HG02840 (cell line): ENCODE measurements at regions not wholly inside any gene's neighbourhood (a gene's known extent, or its start where the extent isn't known, plus 50 kb on each side); places are given as distances from the start of the nearest gene placed in this dataset.

Experiments
- ATAC-seq: cut with Tn5 transposase; IDR thresholded peaks from one replicate; pipeline ENCODE4 v1.9.1; 2021; ENCODE audit warnings: mild to moderate bottlenecking, moderate library complexity, moderate number of reproducible peaks; ENCODE audit not compliant: unreplicated experiment, low FRiP score

DNA sequence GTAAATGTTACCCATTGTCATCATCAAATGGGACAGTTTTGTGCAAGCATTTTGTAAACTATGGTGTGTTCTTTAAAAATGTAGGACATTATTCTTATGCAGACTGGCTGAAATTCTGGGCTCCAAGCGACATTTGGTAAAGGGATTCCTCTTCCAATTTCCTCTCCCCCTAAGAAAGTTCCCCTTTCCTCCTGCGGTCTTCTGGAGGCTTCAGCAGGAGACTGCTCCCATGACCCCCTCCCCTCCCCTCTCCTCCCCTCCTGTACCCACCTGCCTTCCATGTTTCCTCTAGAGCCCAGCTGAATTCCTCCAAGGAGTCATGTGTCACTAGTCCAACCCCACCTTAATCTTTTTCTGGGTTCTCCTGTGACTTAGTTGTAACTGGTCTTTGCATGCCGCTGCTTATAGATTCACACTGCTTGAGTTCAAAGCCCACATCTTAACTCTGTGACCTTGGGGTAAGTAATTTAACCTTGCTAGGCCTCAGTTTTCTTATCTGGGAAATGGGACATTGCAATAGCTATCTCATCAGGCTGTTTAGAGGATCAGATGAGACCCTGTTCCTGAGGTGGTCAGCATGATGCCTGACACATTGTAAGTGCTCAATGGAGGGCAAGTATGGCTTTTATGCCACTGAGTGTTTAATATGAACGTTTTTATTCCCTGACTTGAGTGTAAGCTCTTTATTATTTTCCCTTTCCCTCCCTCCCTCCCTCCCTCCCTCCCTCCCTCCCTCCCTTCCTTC lies 69.9 kb upstream of the WDR26 start:
- ATAC-seq, result no peak

DNA sequence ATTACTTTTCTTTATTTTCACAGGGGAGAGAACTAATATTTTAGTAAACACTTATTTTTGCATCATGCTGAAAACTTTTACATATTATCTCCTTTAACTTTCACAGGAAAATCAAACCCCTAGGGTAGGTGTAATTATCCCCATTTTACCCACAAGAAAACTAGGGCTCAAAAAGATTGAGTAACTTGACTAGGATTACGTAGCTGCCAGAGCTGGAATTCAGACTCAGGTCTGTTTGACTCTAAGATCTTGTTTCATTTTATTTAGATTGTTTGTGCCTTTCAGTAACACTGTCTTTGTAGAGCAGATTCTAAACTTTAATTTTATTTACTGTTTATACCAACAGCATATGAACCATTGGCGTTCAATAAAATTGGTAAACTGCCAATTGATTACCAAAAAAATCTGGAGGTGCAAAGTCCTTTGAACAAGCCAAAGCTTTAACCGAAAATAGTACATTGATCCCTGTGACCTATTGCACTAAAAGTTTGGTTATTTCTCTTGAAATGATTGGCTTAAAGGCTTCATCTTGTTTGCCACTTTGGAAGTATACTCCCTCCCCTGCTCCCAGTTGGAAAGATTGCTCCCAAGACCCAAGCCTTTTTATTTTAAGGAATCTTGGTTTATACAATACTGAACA lies 71.0 kb upstream of the WDR26 start:
- no peak for ATAC-seq

DNA sequence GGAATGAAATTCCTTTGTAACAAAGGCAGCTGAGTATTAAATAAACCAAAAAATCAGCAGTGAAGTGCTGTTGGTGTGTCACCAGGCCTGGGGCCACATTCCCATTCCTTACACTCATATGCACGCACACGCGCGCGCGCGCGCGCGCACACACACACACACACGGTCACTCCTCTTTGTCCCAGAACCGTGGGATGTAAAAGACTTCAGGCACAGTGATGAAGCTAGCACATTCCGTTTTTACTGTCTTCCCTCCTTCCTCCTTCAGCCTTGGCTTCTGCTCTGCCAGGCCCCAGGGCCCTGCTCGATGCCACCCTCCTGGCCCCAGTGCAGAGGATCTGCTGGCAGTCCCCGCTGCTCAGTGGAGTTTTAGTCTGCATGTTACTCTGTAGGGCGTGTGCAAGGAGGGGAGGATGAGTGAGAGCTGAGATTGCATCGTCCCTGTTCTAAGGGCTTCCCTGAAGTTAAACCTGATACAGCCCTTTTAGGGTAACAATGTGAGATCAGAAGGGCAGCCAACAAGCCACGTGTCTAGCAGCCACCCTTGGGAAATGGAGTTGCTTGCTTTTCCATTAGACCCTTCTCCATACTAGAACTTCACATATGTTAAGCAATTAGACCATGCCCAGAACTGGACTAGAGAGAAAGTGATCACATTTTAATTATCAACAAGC lies 71.7 kb upstream of the WDR26 start:
- no peak for ATAC-seq

DNA sequence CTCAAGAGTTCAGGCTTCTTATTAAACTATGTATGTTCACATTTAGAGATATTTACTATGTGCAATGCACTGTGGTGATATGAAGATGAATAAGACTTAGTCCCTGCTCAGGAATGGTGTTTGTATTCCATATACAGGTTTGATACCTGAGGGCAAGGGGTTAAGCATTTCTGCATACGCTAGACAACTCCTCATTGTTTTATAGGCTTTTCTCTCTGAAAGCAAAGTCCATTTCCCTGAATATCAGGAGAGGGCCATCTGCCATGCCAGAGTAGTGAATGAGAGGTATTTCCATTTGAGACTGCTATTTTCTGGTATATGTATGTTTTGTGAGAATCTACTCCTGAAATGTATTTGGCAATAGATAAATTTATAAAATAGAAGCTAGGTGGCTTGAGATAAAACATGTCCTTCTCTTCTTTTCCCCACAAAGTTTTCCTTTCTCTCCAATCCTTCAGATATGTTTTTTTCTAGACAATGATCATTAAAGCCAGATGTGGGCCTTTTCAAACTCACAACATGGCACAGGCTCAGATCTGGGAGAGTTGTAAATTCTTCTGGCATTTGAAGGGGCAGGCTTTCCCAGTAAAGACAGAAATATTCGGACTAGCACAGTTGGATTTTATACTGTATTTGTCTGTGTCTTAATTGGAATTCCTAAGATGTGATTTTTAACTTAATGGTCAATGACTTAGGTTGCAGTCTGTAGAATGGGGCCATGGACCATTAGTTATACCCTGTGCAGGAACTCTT lies 73.3 kb upstream of the WDR26 start:
- no peak for ATAC-seq

DNA sequence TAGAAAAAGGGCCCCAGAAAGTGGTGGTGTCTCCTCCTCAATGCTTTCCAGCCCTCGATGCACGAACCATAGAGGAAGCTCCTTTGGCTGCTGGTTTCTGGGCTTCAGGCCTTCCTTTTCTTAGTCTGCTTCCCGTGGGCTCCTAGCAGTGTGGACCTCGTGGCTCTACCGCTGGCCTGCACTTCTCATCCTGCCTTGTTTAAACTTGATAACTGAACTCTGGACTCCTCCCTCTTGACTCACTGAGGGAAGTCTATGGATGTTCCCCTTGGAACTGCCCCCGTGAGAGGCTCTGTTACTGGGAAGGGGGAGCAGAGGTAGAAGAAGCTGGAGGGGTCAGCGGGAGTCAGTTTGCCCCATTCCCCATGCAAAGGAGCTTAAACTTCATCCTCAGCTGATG lies 75.3 kb upstream of the WDR26 start:
- ATAC-seq, result no peak

DNA sequence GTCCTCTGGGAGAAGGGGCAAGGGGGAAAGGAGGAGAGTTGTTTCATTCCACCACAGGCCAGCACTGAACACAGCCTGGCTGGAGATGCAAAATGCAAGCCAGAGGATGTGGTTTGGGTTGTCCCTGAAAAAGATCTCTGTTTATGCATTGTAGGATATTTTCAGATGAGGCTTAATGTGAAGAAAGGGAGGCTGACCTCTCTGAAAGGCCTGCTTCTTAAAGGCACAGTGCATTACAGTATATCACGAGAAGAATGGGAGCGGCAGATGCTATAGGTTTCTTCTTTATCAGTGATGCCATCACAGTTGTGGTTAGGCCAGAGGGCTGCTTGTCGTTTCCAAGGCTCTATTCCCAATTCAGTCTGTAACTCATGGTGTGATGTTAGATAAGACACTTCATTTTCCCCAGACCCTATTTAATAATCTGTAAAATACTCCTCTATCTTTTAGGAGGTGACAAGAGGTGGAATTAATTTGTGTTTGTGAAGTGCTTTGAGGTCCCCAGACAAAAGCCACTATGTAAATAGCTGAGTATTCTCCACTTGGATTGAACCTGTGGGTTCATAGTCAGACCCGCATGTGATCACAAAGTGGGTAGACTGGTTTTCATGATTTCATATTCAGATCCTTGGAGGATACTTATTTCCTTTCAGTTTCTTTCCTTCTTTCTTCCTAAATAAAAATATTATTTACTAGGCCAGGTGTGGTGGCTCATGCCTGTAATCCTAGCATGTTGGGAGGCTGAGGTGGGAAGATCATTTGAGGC lies 76.5 kb upstream of the WDR26 start:
- no peak for ATAC-seq

DNA sequence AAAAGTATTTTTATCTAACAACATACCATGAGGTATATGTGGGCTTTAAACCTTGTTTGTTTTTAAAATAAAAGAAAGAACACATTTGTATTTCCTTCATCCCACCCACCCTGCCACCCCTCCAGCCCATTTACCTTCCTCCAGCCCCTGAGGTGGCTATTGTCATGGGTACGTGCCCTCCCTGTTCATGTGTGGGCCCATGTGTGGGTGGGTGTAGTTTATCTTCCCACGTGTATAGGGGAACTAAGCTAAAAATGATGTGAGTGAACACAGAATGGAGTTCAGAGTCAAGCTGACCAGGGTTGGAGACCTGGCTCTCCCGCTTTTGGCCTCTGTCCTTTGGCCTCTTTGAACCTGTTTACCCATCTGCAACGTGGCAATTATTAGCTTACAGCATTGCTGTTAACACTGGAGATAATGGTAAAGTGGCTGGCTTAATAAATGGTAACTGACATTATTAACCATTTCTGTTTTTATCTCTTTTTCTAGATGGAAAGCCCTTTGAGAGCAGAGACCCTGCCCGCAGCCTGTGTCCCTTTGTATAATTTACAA lies 78.1 kb upstream of the WDR26 start:
- ATAC-seq, result no peak

DNA sequence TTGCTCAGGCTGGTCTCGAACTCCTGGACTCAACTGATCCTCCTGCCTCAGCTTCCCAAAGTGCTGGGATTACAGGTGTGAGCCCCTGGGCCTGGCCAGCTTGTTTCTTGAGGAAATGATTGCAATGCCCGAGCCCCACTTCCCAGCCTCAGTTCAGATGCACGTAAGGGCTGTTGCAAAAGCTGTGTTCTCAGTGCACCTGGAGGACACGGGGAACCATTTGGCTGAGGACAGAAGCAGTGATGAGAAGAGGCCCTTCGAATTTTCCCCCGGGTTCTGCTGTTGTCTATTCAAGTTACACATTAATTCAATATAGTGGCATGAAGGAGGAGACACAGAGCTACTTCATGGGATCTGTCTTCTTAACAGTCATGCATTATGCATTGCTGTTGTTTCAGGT lies 78.8 kb upstream of the WDR26 start:
- ATAC-seq, result peak; percentile 9

DNA sequence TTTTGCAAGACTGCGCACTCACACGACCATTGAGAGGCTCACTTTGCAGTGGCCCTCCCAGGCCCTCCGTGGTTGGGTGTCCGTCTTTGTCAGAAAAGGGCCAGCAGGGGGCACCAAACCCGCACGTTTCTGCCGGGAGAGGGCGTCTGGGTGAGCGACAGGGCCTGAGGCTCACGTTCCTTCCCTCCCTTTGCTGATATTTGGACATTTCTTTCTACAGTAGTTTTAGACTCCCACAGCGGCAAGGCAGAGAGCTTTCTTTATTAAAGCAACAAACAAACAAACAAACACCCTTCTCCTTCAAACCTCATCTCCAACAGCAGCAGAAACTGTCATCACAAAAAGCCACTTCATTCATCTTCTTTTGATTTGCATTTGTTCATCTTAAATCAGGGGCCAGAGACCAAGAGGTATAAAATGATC lies 79.2 kb upstream of the WDR26 start:
- ATAC-seq, result peak; percentile 88

DNA sequence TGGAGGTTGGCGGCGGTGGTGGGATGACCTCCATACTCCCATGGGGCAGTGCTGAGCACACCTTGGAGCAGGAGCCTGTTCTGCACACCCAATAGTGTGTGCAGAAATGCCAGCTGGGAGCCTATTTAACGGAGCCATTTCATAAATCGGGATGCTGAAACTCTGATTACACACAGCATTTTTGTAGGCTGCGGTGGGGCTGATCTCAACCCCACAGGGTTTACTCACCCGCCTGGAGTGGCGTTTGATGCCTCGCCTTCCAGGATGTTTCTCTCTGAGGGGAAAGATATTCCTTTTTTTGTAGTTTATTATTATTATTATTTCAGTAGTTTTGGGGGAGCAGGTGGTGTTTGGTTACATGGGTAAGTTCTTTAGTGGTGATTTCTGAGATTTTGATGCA lies 82.6 kb upstream of the WDR26 start:
- ATAC-seq, result no peak

DNA sequence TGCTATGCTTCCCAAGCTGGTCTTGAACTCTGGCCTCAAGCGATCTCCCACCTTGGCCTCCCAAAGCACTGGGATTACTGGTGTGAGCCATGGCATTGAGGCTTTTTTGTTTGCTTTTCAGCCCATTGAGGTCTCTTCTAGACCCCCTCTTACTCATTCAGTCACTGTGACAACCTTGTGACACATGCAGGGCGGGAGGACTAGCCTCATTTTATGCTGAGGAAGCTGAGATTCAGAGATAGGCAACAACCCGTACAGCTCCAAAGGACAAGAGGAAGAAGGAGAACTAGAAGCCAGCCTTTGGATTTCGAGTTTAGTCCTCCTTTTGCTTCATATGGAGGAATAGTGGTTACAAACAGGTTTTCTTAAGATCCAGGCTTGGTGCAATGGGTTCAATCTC lies 83.9 kb upstream of the WDR26 start:
- ATAC-seq, result no peak

DNA sequence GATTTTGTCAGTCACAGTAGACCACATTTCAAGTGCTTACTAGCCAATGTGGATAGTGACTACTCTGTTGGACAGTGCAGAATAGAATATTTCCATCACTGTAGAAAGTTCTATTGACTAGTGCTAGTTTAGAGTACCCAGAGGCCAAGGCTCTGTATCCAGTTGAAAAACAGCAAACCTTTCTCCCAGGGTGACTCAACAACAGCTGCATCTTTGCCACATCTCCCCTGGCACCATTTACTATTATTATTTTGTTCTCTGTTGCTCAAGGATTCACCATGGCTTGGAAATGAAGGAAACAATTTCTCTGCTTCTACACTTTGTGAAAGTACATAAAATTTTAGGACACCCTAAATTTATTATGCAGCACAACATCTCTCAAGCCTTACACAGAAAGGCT lies 85.3 kb upstream of the WDR26 start:
- no peak for ATAC-seq

DNA sequence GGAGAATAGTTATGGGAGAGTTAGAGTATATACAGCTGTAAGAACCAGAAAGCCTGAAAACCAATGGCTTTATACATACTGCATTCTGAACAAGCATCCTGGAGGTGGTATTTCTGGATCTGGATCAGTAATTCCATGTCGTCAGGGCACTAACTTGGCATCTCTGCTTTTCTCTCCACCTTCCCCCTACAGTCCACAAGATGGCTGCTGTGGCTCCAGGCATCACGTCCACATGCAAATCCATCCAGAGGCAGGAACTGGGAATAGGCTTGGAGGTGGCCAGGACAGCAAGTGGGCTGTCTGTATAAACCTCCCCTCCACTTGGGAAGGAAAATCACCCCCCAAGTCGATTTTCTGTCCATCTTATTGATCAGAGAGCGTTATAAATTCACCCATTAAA lies 86.2 kb upstream of the WDR26 start:
- ATAC-seq, result no peak

DNA sequence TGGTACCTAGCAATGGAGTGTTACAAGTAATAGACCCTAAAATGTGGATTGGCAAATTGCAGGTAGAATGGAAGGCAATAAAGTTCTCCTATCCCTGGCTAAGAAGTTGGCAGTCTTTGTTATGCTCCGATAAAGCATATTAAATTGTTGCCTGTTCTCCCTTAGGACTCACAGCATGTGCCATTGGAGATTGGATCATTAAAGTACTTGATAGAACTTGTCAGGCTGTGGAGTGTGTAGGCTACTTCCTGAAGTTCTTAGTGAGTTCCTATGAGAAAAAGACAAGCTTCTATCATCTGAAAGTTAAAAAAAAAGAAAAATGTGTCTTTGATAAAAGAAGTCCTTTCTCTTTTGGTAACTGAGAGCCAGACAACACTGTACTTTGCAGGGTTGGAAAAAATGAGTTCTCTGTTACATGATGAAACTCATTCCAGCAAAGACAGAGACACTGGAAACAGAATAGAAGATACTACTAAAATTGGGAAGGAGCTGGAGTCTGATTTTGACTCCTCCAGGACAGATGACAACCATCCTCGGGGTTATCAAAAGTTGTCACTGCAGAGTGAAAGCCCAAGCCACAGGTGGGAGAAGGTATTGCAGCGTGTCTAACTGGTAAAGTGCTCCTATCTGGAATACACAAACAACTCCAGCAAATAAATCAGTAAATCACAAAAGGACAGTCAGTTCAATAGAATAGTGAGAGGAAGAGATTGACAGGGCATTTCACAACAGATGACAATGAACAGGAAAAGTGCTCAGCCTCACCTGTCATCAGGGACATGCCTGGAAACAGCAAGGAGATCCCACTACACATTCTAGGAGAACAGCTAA lies 87.5 kb upstream of the WDR26 start:
- ATAC-seq, result no peak

DNA sequence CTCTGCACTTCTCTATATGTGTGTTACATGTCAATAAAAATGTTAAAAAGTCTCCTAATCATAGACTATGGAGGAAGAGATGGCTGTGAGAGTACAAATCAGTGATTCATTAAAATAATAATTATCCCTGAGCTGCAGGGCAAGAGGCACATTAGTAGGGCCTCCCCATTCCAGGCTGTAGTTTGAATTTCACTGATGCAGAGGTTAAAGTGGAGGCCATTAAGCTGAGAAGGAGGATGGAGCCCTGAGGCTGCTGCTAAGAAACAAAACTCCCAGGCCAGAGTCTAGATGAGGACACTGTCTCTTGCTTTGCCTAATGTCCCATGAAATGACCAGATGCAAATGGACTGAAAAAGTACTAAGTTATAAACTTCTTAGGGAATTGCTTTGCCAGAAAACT lies 89.1 kb upstream of the WDR26 start:
- no peak for ATAC-seq

DNA sequence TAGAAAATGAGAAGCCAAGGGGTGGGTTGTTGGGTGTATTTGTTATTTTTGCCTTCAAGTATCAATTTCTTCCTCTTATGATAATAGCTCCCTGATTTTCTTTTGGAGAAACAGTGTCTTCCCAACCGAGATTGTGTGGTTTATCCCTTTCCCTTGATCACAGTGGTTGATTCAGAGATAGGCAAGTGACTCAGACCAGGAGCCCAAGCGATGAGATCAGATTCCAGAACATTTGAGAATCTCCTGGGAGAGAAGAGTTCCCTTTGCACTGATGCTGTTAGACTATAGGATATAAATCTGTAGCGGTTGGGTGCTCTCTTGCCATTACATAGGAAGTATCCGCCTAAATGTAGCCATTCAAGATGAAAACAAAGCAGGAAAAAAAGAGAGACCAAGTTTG lies 90.1 kb upstream of the WDR26 start:
- ATAC-seq, result no peak

DNA sequence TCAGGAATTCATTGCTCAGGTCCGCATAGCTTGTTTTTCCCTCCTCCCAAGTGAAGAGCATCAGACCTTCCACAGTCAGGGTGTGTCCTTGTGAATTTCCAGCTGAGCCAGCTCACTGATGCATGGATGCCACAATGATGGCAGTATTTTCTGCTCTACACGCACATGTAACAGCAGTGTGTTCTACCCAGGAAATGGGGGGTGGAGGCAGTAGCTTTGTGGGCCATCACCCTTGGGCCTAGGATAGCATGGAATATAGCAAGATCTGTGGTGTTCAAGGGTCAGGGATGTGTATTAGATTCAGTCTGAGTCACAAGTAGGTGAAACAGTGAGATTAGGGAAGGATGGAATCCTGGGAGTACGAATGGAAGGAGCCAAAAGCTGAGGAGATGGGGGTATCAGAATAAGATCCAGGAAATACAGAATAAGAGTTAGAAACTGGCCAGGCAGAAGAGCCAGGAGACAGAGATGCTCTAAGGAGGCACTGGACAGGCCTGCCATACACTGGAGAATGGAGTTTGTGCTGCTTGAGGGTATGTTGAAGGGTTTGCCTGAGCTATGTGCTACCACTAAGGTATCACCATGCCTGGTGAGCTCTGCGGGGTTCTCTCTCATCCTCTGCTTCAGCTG lies 90.6 kb upstream of the CNIH3 start:
- no peak for ATAC-seq

DNA sequence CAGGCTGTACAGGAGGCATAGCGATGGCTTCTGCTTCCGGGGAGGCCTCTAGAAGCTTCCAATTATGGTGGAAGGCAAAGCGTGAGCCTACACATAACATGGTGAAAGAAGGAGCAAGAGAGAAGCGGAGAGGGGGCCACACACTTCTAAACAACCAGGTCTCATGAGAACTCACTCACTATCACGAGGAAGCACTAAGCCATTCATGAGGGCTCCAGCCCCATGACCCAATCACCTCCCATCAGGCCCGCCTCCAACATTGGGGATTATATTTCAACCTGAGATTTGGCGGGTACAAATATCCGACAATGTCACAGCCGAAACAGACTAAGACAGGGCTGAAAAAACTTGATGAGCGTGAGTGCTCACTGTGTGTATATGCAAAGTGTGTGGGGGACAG lies 89.3 kb upstream of the CNIH3 start:
- no peak for ATAC-seq

DNA sequence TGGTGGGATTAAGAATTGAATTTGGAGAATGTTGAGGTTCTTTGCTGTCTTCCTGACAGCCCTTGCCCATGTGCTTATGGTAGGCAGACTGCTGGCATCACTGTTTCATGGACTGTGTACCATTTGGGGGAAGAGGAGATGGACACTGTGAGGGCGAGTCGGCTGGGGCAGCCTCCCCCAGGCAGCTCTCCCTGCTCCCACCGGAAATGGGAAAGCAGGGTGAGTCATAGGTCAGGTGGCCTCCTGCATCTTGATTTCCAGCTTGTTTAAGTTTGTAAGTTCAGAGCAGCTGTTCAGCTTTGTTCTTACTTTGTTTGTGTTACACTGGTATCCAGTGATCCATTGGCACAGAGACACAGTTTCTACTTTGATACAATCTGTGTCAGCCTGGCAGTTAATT lies 87.2 kb upstream of the CNIH3 start:
- no peak for ATAC-seq
